ENCODE measurements at regions not wholly inside any gene's neighbourhood (a gene's known extent, or its start where the extent isn't known, plus 50 kb on each side); places are given as distances from the start of the nearest gene placed in this dataset.
"Not testable (repeated sequence)": the region's sequence is repeated elsewhere in the genome, so short reads cannot be mapped to it uniquely, and the experiment has no call there.

- DNase-seq = no peak
Observed at GRCh38 chr21:16117851-16118590, 388.2 kb downstream of the USP25 start.

- no peak for DNase-seq
Observed at GRCh38 chr21:16124378-16125138, 394.8 kb downstream of the USP25 start.

DNA sequence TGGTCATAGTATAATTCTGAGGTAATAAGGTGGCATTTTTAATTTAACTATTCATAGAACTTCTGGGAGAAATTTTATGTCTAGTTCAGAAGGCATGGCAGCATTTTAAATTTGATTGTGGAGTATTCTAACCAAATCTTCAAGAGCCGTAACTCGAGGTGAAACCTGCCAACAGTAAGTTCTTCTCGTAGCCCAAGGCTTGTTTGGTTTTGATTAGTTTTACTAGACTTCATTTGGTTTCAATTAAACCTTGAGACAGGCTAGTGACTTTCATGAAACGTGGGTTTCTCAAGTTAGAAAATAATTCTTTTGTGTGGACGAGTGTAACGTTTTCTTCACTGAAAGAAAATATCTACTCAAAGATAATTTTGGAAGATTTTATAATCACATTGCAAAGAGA lies 395.5 kb downstream of the USP25 start:
- no peak for DNase-seq

GRCh38 chr21:16132453-16132852 lies 402.7 kb downstream of the USP25 start:
- not testable (repeated sequence) for DNase-seq

- DNase-seq = no peak
Observed at GRCh38 chr21:16133248-16133647, 403.5 kb downstream of the USP25 start.

DNA sequence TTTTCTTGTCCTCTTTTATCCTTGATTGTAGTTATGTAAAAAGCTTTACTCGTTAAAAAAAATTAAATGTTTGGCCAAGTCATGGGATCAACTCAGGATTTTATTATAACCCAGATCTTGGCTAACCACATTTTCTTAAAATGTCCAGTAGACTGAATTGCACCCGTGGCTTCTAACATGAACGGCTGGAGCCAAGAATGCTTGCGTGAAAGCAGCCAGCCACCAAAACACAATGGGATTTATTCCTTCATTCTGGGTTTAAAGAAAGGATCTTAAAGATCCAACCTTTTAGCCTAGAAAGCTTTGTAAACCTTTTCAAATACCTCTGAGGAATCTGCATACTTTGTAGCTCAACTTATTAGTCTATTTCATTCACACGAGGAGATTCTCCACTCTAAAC lies 404.4 kb downstream of the USP25 start:
- no peak for DNase-seq

DNA sequence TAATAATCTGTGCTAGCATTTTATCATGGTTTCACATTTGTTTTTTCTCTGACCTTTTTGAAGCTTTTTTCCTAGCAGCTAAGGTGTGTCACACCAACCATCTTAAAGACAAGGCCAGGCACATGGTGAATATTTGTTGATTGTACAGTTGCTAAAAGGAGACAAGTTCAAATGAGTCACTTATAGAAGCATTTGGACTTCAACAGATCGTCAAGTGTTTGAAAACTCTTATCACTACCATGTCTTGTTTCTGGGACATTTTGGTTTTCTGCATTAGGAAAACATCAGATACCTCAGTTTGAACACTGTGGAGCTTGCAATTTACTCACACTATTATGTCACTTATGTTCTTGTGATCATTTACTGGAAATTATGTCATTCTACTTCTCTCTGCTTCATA lies 407.3 kb downstream of the USP25 start:
- DNase-seq = no peak

DNA sequence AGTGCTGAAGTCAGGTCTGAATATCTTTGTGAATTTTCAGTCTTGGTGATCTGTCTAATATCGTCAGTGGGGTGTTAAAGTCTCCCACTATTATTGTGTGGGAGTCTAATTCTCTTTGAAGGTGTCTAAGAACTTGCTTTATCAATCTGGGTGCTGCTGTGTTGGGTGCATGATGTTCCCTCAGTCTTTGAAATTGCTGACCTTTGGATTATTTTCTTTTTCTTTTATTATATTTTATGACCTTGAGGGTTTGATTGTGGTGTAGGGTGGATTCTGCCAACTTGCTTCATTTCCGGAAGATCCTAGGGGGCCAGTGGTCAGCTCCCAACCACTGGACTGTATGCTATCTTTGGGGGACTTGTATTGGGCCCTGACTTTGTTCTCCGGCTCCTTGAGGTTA lies 415.3 kb downstream of the USP25 start:
- DNase-seq = no peak

GRCh38 chr21:16145479-16145878 lies 415.7 kb downstream of the USP25 start:
- DNase-seq = no peak

DNA sequence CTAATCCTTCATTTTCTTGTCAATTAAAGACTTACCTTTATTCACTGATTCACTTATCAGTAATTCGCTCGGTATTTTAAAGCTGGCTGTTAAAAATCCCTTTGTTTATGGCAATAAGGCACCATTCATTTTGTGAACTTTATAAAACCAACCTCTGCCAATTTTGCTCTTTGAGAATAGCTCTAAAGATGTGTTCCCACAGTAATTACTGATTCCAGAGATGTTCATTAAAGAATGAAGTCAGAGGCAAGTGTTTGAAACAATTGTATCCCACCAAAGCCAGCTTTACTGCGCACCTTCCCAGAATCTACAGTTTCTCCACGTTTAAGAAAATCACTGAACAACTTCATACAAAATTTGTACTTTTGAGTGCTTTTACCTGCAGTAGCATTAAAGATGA lies 424.5 kb downstream of the USP25 start:
- DNase-seq = no peak

DNA sequence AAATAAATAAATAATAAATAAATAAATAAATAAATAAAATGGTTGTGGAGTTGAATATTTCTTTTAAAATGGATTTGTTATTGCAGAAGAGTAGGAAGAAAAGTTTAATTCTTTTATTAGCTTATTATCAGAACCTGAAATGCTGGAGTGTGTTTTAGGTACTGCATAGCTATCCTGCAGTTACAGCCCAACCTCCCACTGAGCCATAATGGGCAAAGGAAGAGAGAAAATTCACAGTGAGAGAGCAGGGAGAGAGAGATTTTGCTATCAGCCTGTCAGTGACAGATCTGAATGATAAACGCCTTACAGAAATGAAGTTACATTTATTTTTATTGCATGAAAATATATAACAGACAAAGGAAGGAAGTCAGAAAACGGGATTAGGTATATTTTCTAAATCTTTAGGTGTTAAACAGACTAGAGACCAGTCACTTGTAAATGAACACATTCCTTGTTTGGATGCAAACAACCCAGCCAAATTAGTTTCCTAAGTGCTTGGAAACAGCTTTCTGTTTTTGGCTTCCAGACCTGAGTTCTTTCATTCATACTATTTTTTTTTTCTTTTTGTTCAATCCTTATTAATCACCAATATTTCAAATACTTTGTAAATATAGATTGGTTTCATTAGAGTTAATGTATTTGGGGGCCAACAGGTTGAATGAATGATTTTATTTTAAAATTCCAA lies 425.3 kb downstream of the USP25 start:
- DNase-seq = no peak

GRCh38 chr21:16156841-16157489 lies 427.2 kb downstream of the USP25 start:
- DNase-seq = no peak

- no peak for DNase-seq
Observed at GRCh38 chr21:16159213-16159970, 429.6 kb downstream of the USP25 start.

DNA sequence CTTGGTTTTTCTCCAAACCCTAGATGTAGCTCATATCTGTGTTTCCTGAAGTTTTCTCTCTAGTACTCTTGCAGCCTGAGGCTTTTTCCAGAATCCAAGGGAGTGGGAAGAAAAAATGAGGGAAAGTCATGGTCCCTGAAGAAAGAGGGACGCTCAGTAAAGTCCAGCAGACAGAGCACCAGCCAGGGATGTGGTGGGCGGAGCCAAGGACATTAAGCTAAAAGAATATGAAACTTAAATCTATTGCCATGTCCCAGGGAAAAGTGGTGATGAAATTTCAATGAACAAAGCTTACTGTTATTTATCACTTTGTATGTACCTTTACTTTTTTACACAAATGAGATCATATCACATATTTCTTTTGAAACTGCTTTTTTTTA lies 430.2 kb downstream of the USP25 start:
- no peak for DNase-seq

DNA sequence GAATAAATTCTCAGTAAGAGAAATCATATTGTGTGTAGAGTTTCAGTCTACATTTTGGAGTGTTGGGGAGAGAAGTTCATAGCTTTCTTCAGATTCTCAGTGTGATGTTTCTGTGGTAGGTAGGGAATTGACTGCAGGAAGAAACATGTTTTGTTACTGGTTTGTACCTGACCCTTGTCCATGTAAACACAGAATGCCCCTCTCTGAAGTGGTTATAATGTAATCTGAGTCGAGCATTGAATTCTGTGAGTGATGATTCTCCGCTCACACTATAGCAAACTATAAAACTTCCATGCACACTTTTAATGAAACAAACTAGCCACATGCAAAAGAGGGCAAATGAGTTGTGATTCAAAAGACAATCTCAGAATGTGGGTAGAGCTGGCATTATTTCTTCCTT lies 433.2 kb downstream of the USP25 start:
- DNase-seq = no peak

GRCh38 chr21:16169102-16169511 lies 439.3 kb downstream of the USP25 start:
- DNase-seq = no peak

DNA sequence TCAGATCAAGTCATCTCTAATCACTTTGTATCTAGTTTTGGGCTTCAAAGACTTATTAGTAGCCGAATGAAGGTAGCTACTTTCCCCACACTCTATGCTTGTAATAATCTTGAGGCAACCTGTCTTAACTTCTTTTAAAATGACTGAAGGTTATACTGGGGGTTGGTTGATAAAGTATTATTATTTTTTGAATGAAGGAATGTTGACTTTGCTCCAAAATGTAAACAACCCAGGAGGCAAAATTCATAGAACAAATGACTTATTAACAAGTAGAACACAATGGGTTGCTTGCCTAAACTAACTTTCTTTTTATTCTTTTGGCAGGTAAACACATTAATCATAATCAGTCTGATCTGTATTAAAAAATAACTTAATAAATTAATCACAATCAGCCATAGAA lies 440.0 kb downstream of the USP25 start:
- DNase-seq = no peak

DNA sequence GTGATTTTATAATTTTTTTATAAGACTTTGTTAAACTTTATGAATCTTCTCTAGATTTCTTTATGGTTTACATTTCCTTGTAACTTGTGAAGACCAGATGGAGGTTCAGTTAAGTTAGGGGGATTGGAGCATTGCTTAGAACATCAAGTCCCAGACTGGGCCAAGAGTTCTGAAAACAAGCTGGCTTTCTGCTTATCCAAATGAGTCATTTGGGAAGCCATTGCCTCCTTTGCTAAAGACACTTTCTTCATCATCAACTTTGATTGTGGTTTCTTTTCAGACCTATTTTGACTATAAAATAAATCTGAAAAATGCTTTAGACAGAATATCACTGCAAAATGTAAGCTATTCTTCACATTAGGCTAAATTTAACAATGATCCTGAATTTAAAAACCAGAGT lies 446.8 kb downstream of the USP25 start:
- no peak for DNase-seq

DNA sequence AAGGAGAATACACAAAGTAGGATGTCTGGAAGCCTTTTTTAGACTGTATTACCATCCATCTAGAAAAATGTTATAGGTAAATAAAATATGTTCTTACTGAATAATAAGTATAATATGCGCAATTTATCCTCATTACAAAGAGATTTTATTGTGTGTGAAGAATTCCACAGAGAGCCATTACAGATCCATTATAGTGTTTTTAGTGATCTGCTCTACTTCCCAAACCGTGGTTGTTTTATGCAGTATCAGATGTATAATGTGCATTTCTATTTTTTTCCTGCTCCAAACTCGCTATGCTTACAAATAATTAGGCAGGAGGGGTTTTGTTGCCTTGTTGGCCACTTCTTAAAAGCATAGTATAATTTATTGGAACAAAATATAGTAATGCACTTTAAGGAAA lies 447.8 kb downstream of the USP25 start:
- no peak for DNase-seq

- DNase-seq = no peak
Observed at GRCh38 chr21:16179773-16180172, 450.0 kb downstream of the USP25 start.

GRCh38 chr21:16180614-16181013 lies 450.8 kb downstream of the USP25 start:
- no peak for DNase-seq

DNA sequence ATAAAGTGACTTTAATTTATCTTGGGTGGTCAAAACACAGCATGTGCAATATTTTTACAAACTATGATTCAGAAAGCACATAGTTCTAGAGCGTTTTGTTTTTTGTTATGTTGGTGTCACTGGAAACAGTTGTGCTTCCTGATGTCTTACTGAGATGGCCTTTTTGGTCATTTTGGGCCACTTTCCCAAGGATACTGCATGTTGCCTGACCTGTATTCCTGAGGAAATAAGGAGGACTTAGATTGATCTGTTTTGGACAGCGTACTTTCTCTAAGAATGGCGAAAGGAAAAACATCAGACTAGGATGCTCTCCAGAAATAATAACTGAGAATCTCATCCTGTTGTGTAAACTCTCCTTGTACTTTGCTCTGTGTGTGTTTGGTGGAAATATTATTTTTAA lies 451.2 kb downstream of the USP25 start:
- no peak for DNase-seq

DNA sequence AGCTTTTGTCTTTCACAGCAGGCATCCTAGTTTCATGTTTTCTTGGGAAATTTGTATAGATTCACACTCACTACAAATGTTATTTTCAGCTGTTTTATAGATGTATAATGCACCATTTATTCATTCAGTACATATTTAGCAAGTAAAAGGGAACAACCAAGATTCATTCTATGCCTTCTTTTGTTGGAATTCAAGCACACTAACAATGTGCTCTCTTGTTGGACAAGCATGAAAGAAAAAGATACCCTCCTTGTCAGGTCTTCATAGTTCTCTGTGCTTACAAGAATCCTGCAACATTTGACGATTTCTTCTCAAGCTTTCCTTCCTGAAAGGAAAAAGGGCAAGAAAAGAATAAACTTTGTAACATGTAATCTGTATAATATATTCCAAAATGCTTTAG lies 456.0 kb downstream of the USP25 start:
- no peak for DNase-seq

All from MV-4-11 (cell line).